ENCODE measurements at regions not wholly inside any gene's neighbourhood (a gene's known extent, or its start where the extent isn't known, plus 50 kb on each side); places are given as distances from the start of the nearest gene placed in this dataset.

DNA sequence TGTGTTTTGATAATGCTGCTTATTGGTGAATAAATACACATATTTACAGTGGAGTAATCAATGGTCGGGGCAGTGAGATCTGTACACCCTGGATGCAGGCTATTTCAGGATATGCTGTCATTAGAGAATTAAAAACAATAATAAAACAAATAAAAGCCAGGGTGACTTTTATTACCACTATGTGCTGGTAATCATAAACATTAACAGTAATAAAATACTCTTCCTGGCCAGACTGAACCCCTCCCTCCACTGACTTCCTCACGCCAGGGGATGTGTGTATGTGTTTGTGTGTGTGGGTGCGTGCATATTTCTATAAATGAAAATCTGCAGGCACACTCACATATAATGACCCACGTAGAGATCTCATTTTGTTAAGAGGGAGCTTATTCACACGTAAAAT lies 98.0 kb upstream of the MAP9 start:
- H3K4me2 ChIP-seq, result no peak overlapping the region
- H3K36me3 ChIP-seq (ENCODE audit: insufficient read depth), result no peaks in the 10 kb centered on the region
- Mint-ChIP-seq H3K4me1 (no peaks in the 10 kb centered on the region), H3K4me3 (no peak overlapping the region), H3K9me3 (no peaks in the 10 kb centered on the region), H3K27ac (no peak overlapping the region), H3K27me3 (ENCODE audit: insufficient read depth, low read depth, poor library complexity) (no peaks in the 10 kb centered on the region), H3K36me3 (ENCODE audit: low read depth) (no peaks in the 10 kb centered on the region)
- no peaks in the 10 kb centered on the region for H3K79me2 ChIP-seq (replicated peaks; ENCODE audit: insufficient read depth)
- H3K9me2 ChIP-seq (ENCODE audit: insufficient read depth), result no peaks in the 10 kb centered on the region
- no peaks in the 10 kb centered on the region for H3K4me1 ChIP-seq (ENCODE audit: insufficient read depth)
- no peak overlapping the region for H2AFZ ChIP-seq
- no peak for ATAC-seq
- no peak overlapping the region for H3K27ac ChIP-seq (ENCODE audit: low read depth)
- no peak overlapping the region for H3K4me3 ChIP-seq
- TF ChIP-seq STAT1 (IDR thresholded peaks at IDR 0.05; ENCODE audit: unreplicated experiment), result no peak
- TF ChIP-seq EZH2 (IDR thresholded peaks at IDR 0.05; ENCODE audit: low read depth, unreplicated experiment), result no peak
- no peak for TF ChIP-seq POLR2AphosphoS5 (IDR thresholded peaks at IDR 0.05; ENCODE audit: low read depth)
- TF ChIP-seq NANOG (IDR thresholded peaks at IDR 0.05; ENCODE audit: borderline replicate concordance), result no peak
- TF ChIP-seq EZH2phosphoT487 (IDR thresholded peaks at IDR 0.05; ENCODE audit: unreplicated experiment), result no peak
- TF ChIP-seq ZNF331 (CRISPR knock-in tag; IDR thresholded peaks at IDR 0.05; ENCODE audit: low read depth), result no peak
- TF ChIP-seq, protein P1, sequence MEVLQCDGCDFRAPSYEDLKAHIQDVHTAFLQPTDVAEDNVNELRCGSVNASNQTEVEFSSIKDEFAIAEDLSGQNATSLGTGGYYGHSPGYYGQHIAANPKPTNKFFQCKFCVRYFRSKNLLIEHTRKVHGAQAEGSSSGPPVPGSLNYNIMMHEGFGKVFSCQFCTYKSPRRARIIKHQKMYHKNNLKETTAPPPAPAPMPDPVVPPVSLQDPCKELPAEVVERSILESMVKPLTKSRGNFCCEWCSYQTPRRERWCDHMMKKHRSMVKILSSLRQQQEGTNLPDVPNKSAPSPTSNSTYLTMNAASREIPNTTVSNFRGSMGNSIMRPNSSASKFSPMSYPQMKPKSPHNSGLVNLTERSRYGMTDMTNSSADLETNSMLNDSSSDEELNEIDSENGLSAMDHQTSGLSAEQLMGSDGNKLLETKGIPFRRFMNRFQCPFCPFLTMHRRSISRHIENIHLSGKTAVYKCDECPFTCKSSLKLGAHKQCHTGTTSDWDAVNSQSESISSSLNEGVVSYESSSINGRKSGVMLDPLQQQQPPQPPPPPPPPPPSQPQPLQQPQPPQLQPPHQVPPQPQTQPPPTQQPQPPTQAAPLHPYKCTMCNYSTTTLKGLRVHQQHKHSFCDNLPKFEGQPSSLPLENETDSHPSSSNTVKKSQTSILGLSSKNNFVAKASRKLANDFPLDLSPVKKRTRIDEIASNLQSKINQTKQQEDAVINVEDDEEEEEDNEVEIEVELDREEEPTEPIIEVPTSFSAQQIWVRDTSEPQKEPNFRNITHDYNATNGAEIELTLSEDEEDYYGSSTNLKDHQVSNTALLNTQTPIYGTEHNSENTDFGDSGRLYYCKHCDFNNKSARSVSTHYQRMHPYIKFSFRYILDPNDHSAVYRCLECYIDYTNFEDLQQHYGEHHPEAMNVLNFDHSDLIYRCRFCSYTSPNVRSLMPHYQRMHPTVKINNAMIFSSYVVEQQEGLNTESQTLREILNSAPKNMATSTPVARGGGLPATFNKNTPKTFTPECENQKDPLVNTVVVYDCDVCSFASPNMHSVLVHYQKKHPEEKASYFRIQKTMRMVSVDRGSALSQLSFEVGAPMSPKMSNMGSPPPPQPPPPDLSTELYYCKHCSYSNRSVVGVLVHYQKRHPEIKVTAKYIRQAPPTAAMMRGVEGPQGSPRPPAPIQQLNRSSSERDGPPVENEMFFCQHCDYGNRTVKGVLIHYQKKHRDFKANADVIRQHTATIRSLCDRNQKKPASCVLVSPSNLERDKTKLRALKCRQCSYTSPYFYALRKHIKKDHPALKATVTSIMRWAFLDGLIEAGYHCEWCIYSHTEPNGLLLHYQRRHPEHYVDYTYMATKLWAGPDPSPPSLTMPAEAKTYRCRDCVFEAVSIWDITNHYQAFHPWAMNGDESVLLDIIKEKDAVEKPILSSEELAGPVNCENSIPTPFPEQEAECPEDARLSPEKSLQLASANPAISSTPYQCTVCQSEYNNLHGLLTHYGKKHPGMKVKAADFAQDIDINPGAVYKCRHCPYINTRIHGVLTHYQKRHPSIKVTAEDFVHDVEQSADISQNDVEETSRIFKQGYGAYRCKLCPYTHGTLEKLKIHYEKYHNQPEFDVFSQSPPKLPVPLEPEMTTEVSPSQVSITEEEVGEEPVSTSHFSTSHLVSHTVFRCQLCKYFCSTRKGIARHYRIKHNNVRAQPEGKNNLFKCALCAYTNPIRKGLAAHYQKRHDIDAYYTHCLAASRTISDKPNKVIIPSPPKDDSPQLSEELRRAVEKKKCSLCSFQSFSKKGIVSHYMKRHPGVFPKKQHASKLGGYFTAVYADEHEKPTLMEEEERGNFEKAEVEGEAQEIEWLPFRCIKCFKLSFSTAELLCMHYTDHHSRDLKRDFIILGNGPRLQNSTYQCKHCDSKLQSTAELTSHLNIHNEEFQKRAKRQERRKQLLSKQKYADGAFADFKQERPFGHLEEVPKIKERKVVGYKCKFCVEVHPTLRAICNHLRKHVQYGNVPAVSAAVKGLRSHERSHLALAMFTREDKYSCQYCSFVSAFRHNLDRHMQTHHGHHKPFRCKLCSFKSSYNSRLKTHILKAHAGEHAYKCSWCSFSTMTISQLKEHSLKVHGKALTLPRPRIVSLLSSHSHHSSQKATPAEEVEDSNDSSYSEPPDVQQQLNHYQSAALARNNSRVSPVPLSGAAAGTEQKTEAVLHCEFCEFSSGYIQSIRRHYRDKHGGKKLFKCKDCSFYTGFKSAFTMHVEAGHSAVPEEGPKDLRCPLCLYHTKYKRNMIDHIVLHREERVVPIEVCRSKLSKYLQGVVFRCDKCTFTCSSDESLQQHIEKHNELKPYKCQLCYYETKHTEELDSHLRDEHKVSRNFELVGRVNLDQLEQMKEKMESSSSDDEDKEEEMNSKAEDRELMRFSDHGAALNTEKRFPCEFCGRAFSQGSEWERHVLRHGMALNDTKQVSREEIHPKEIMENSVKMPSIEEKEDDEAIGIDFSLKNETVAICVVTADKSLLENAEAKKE (CRISPR knock-in tag; IDR thresholded peaks at IDR 0.05), result no peak
- TF ChIP-seq CREB1 (CRISPR knock-in tag; IDR thresholded peaks at IDR 0.05; ENCODE audit: low read depth), result no peak
- no peak for TF ChIP-seq ZNF114 (CRISPR knock-in tag; IDR thresholded peaks at IDR 0.05)
- TF ChIP-seq, protein P2, sequence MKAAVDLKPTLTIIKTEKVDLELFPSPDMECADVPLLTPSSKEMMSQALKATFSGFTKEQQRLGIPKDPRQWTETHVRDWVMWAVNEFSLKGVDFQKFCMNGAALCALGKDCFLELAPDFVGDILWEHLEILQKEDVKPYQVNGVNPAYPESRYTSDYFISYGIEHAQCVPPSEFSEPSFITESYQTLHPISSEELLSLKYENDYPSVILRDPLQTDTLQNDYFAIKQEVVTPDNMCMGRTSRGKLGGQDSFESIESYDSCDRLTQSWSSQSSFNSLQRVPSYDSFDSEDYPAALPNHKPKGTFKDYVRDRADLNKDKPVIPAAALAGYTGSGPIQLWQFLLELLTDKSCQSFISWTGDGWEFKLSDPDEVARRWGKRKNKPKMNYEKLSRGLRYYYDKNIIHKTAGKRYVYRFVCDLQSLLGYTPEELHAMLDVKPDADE (IDR thresholded peaks at IDR 0.05), result no peak
- TF ChIP-seq, protein P3, sequence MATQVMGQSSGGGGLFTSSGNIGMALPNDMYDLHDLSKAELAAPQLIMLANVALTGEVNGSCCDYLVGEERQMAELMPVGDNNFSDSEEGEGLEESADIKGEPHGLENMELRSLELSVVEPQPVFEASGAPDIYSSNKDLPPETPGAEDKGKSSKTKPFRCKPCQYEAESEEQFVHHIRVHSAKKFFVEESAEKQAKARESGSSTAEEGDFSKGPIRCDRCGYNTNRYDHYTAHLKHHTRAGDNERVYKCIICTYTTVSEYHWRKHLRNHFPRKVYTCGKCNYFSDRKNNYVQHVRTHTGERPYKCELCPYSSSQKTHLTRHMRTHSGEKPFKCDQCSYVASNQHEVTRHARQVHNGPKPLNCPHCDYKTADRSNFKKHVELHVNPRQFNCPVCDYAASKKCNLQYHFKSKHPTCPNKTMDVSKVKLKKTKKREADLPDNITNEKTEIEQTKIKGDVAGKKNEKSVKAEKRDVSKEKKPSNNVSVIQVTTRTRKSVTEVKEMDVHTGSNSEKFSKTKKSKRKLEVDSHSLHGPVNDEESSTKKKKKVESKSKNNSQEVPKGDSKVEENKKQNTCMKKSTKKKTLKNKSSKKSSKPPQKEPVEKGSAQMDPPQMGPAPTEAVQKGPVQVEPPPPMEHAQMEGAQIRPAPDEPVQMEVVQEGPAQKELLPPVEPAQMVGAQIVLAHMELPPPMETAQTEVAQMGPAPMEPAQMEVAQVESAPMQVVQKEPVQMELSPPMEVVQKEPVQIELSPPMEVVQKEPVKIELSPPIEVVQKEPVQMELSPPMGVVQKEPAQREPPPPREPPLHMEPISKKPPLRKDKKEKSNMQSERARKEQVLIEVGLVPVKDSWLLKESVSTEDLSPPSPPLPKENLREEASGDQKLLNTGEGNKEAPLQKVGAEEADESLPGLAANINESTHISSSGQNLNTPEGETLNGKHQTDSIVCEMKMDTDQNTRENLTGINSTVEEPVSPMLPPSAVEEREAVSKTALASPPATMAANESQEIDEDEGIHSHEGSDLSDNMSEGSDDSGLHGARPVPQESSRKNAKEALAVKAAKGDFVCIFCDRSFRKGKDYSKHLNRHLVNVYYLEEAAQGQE (IDR thresholded peaks at IDR 0.05; ENCODE audit: unreplicated experiment), result no peak
- no peak for DNase-seq (ENCODE audit: low spot score)
- H4K20me1 ChIP-seq (replicated peaks; ENCODE audit: insufficient read depth), result no peaks in the 10 kb centered on the region
- no peaks in the 10 kb centered on the region for H3K27me3 ChIP-seq (ENCODE audit: insufficient read depth)
- no peaks in the 10 kb centered on the region for H3F3A ChIP-seq (replicated peaks; ENCODE audit: low read depth)

Data from GM23338 (cell line).